ENCODE measurements at regions not wholly inside any gene's neighbourhood (a gene's known extent, or its start where the extent isn't known, plus 50 kb on each side); places are given as distances from the start of the nearest gene placed in this dataset.

- no peak for TF ChIP-seq CTCF (IDR thresholded peaks at IDR 0.05; ENCODE audit: borderline replicate concordance, extremely low read depth, insufficient read depth)
- Histone ChIP-seq H3K4me3 (ENCODE audit: low read length in 3 of 3) (no peak overlapping the region), H3K27ac (ENCODE audit: low read depth in 2 of 2, low read length in 2 of 2) (no peak overlapping the region), H3K9me3 (ENCODE audit: control insufficient read depth in 2 of 3, insufficient read depth in 1 of 3, low read length in 3 of 3) (no peaks in the 10 kb centered on the region), H3K36me3 (ENCODE audit: control insufficient read depth in 2 of 3, insufficient read depth in 3 of 3, low read length in 3 of 3) (no peaks in the 10 kb centered on the region), H3K4me1 (ENCODE audit: control insufficient read depth in 2 of 3, insufficient read depth in 2 of 3, low read depth in 1 of 3, low read length in 3 of 3) (peaks cover 0 to 4% (median 0%) of the 10 kb centered on the region in 3 donors), H3K27me3 (ENCODE audit: control insufficient read depth, insufficient read depth, low read length) (no peaks in the 10 kb centered on the region), H3K9ac (ENCODE audit: low read length in 3 of 3) (no peak overlapping the region)
- FAIRE-seq: no peak
- peak in 3 of 5 donors; percentile 40 to 62 (median 58) for DNase-seq
- intact Hi-C loops (cut with DNase I): no loop called here
Measured at GRCh38 chr16:54412037-54412436, 125.5 kb upstream of the IRX3 start.

GRCh38 chr16:54411544-54411943 lies 125.0 kb upstream of the IRX3 start:
- DNase-seq: peak in 4 of 5 donors; percentile 55 to 72 (median 64)
- no peak for FAIRE-seq
- peaks cover 0 to 4% (median 0%) of the 10 kb centered on the region in 3 donors for H3K4me1 ChIP-seq (ENCODE audit: control insufficient read depth in 2 of 3, insufficient read depth in 2 of 3, low read depth in 1 of 3, low read length in 3 of 3)
- no peak overlapping the region for H3K9ac ChIP-seq (ENCODE audit: low read length in 3 of 3)
- H3K36me3 ChIP-seq (ENCODE audit: control insufficient read depth in 2 of 3, insufficient read depth in 3 of 3, low read length in 3 of 3): no peaks in the 10 kb centered on the region
- no peaks in the 10 kb centered on the region for H3K27me3 ChIP-seq (ENCODE audit: control insufficient read depth, insufficient read depth, low read length)
- intact Hi-C loops (cut with DNase I): no loop called here
- no peak overlapping the region for H3K4me3 ChIP-seq (ENCODE audit: low read length in 3 of 3)
- H3K9me3 ChIP-seq (ENCODE audit: control insufficient read depth in 2 of 3, insufficient read depth in 1 of 3, low read length in 3 of 3): no peaks in the 10 kb centered on the region
- H3K27ac ChIP-seq (ENCODE audit: low read depth in 2 of 2, low read length in 2 of 2): no peak overlapping the region
- no peak for TF ChIP-seq CTCF (IDR thresholded peaks at IDR 0.05; ENCODE audit: borderline replicate concordance, extremely low read depth, insufficient read depth)

GRCh38 chr16:54409982-54410381 lies 123.4 kb upstream of the IRX3 start:
- TF ChIP-seq CTCF (IDR thresholded peaks at IDR 0.05; ENCODE audit: borderline replicate concordance, extremely low read depth, insufficient read depth): no peak
- peaks cover 0 to 4% (median 0%) of the 10 kb centered on the region in 3 donors for H3K4me1 ChIP-seq (ENCODE audit: control insufficient read depth in 2 of 3, insufficient read depth in 2 of 3, low read depth in 1 of 3, low read length in 3 of 3)
- H3K27ac ChIP-seq (ENCODE audit: low read depth in 2 of 2, low read length in 2 of 2): no peak overlapping the region
- H3K9ac ChIP-seq (ENCODE audit: low read length in 3 of 3): no peak overlapping the region
- no peaks in the 10 kb centered on the region for H3K9me3 ChIP-seq (ENCODE audit: control insufficient read depth in 2 of 3, insufficient read depth in 1 of 3, low read length in 3 of 3)
- intact Hi-C loops (cut with DNase I): no loop called here
- DNase-seq: no peak
- H3K27me3 ChIP-seq (ENCODE audit: control insufficient read depth, insufficient read depth, low read length): no peaks in the 10 kb centered on the region
- H3K36me3 ChIP-seq (ENCODE audit: control insufficient read depth in 2 of 3, insufficient read depth in 3 of 3, low read length in 3 of 3): no peaks in the 10 kb centered on the region
- no peak overlapping the region for H3K4me3 ChIP-seq (ENCODE audit: low read length in 3 of 3)
- no peak for FAIRE-seq

DNA sequence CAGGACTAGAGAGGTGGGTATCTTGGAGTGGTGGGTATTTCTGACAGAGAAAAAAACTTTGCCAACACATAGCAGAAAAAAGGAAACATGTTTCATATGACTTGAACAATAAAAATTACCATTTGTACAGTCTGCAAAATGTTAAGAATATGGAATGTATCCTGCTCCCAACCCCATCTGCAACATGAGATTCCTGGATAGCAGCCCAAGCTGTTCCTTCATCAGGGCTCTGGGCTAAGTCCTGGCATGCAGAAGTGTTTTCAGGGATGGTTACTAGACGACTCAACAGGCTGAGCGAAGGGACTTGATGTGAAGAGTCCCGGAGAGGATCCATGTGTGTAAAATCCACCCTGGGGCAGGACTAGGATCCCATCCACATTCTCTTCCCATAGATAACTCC lies 121.0 kb upstream of the IRX3 start:
- no peaks in the 10 kb centered on the region for H3K9me3 ChIP-seq (ENCODE audit: control insufficient read depth in 2 of 3, insufficient read depth in 1 of 3, low read length in 3 of 3)
- no peak for FAIRE-seq
- no peak overlapping the region for H3K9ac ChIP-seq (ENCODE audit: low read length in 3 of 3)
- H3K4me3 ChIP-seq (ENCODE audit: low read length in 3 of 3): no peak overlapping the region
- DNase-seq: no peak
- TF ChIP-seq CTCF (IDR thresholded peaks at IDR 0.05; ENCODE audit: borderline replicate concordance, extremely low read depth, insufficient read depth): no peak
- peaks cover 0 to 4% (median 0%) of the 10 kb centered on the region in 3 donors for H3K4me1 ChIP-seq (ENCODE audit: control insufficient read depth in 2 of 3, insufficient read depth in 2 of 3, low read depth in 1 of 3, low read length in 3 of 3)
- no peak overlapping the region for H3K27ac ChIP-seq (ENCODE audit: low read depth in 2 of 2, low read length in 2 of 2)
- no peaks in the 10 kb centered on the region for H3K27me3 ChIP-seq (ENCODE audit: control insufficient read depth, insufficient read depth, low read length)
- no peaks in the 10 kb centered on the region for H3K36me3 ChIP-seq (ENCODE audit: control insufficient read depth in 2 of 3, insufficient read depth in 3 of 3, low read length in 3 of 3)
- intact Hi-C loops (cut with DNase I): no loop called here
